GM21528 (cell line): ENCODE measurements at regions not wholly inside any gene's neighbourhood (a gene's known extent, or its start where the extent isn't known, plus 50 kb on each side); places are given as distances from the start of the nearest gene placed in this dataset.
"Not testable (repeated sequence)": the region's sequence is repeated elsewhere in the genome, so short reads cannot be mapped to it uniquely, and the experiment has no call there.

Source experiments
- ATAC-seq: cut with Tn5 transposase; IDR thresholded peaks from one replicate; pipeline ENCODE4 v1.9.1; 2021; ENCODE audit warnings: mild to moderate bottlenecking, moderate library complexity; ENCODE audit not compliant: unreplicated experiment, low FRiP score

GRCh38 chr1:60893136-60893930 lies 189.0 kb upstream of the NFIA start:
- no peak for ATAC-seq

GRCh38 chr1:60891765-60892164 lies 190.6 kb upstream of the NFIA start:
- ATAC-seq, result no peak

- no peak for ATAC-seq
Measured at GRCh38 chr1:60891281-60891680, 191.1 kb upstream of the NFIA start.

- ATAC-seq, result no peak
Measured at GRCh38 chr1:60890664-60891063, 191.7 kb upstream of the NFIA start.

DNA sequence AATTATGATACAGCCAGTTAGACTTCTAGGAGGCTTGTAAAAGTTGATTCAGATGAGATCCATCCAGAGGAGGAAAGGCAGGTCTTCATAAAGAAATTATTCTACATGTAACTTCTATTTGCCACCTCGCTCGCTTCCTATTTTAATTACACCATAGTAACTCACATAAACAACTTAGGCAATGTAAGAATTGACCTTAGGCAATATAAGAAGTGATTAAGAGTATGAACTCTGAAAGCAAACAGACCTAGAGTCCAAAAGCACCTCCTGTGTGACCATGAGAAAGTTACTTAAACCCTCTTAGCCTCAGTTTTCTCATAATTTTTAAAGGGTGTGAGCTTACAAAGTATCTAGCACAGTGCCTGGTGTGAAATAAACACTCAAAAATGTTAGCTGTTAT lies 192.7 kb upstream of the NFIA start:
- ATAC-seq, result no peak

DNA sequence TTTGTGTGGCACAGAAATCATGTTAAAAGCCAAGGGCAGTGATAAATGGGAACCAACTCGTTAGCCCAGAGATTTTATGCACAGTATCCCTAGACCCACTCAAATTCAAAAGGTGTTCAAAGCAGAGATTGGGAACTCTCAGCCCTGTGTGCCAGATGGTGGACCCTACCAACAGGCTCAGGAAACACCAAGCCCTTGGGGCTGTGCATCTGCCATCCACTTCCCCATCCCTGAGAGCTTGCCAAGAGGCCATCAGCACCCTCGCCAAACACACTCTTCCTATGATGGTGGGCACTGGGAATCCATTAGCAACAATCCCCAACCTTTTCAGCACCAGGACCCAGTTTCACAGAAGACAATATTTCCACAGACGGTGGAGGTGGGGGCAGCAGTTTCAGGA lies 194.2 kb upstream of the NFIA start:
- no peak for ATAC-seq

GRCh38 chr1:60886793-60887331 lies 195.5 kb upstream of the NFIA start:
- ATAC-seq, result no peak

DNA sequence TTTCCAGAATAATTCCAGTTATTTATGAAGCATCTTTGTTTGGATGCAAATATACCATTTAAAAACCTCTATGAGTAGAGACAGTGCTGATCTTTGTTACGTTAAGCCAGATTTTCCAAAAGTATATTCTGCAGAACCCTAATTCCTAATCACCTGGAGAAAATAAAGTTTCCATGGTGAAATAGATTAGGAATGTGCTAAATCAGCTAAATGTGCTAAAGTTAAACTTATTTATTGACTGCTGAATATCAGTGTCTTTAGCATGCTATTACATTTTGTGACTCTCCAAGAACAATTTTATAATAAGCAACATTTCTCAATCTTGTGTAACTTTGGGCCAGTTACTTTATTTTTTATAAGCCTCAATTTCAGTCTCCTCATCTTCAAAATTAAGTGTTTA lies 196.3 kb upstream of the NFIA start:
- ATAC-seq, result no peak

DNA sequence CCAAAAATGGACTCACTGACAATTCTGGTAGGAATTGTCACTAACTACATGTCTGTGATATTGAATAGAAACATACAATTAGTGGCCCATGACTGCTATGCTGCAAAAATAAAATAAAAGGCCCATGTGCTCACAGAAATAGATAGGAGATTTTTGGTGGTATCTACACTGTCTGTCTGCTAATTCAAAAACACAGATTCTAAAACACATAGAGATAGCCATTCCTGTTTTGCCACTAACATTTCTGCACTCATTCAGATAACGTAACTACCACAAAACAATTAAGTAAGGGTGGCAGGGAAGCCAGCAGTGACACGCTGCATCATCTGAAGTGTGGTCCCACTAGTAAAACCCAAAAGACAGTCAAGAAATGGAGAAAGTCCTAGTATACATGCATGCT lies 202.2 kb upstream of the NFIA start:
- no peak for ATAC-seq

DNA sequence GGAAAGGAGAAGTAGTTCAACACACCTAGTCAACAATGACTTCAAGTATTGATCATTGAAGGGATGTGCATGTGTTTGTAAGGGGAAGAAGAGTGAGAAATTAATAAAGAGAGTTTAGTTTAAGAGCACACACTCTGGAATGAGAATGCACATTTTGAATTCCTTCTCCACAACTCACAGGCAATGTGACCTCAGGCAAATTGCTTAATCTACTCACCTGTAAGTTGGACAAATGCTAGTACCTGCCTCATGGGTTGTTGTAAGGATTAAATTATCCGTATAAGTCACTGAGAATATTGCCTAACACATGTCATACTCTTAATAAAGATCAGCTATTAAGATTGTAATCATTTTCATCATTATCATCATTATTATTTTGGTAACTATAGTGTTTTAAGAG lies 204.0 kb upstream of the NFIA start:
- no peak for ATAC-seq

- no peak for ATAC-seq
Measured at GRCh38 chr1:60877376-60877775, 205.0 kb upstream of the NFIA start.

GRCh38 chr1:60876952-60877351 lies 205.4 kb upstream of the NFIA start:
- no peak for ATAC-seq

GRCh38 chr1:60875138-60875537 lies 207.2 kb upstream of the NFIA start:
- ATAC-seq, result no peak

DNA sequence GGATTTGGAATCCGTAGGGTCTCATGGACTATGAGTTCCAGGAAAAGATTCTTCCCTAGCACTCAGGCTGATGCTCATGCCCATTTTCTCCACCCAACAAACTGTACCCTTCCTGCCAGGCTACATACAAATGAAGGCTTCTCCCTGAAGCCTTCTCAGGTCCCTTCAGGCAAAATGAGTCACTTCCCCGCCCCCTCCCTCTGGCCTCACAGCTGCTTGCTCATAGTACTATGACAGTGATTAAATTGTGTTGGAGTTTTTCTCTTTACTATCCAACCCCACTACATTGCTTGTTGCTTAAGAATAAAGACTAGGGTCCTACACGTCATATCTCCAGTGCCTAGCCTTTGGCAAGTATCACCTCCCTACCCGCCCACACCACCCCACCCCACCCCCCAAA lies 207.6 kb upstream of the NFIA start:
- ATAC-seq, result no peak

DNA sequence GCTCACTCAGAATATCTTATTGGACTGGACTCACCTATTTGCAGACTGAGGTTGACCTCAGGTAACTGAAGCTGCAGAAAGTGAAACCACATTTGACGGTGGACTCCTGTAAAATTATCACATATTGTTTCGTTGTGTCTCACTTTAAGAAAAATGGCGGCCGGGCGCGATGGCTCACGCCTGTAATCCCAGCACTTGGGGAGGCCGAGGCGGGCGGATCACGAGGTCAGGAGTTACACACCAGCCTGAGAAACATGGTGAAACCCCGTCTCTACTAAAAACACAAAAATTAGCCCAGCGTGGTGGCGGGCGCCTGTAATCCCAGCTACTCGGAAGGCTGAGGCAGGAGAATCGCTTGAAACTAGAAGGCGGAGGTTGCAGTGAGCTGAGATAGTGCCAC lies 209.0 kb upstream of the NFIA start:
- not testable (repeated sequence) for ATAC-seq

GRCh38 chr1:60872426-60873054 lies 209.8 kb upstream of the NFIA start:
- ATAC-seq, result no peak

DNA sequence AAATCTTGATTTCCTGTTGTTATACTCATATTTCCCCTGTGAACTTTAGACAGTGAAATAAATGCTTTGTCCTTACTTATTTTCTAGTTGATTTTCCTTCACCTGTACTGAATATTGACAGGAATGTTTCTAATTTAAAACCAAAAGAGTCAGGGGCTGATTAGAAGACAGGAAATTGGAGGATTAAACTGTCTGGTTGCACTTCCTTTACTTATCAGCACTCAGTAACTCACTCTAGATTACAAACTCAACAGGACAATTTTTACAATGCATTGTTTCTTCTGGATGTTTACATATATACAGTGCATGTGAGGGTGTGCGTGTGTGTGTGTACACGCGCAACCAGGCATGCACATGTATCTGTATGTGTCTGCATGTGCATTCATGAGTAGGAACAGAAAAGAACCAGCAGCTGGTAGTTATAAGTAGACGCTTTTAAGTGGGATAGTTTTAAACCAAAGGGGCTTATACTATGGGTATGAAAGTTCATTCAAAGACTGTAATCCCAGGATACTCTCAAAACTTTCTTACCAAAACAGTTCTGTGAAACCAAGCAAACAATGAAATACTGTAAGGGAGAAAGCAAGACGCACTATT lies 212.0 kb upstream of the NFIA start:
- ATAC-seq, result no peak

DNA sequence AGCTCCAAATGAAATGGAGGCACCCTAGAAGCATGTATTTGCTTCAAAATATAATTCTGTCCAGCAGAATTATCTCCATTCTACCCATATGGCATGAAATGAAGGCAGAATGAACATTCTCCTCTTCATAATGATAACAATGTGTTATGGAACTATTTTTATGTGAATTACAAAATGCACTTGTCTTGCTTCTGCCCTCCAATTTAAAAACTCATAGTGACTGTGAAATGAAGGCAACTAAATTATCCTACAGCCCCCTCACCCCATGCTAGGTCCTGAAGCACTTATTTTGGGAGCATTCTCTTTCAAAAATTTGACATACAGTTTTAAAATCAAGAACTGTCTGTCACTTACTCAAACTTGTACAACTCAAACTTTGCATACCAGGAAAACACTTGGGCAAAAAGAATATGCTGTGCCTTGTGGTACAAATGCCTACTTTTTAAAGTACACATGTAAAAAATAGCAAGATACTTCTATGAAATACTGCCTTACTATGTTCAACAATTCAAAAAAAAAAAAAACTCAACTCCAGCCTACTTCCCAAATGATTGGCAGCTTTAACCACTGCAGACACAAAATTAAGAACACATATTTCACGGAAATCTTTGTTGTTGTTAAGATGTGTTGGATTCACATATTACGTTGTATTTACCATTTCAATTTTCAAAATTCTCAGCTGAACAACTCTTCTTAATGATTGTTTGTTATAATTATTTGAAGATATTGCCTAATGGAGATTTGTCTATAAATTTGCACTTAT lies 213.3 kb upstream of the NFIA start:
- no peak for ATAC-seq

DNA sequence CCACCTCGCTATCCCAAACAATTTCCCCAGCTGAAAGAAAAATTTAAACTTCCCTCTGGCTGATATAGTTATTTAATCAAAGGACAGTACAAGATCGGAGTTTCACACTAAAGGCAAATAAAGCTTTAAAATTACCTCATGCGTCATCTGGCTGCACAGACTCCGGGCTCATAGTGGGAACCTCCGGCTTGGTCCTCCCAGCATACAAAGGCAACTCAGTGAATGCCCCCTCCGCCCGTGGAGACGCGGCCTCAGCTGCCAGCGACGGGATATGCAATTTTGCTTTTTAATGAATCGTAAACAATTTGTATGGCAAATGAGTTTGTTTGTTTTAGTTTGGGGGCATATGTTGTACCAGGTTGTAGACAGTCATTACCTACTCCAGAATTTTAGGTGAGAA lies 214.6 kb upstream of the NFIA start:
- ATAC-seq, result no peak

GRCh38 chr1:60866917-60867531 lies 215.3 kb upstream of the NFIA start:
- ATAC-seq, result no peak
